GM12801 (cell line): ENCODE measurements at regions not wholly inside any gene's neighbourhood (a gene's known extent, or its start where the extent isn't known, plus 50 kb on each side); places are given as distances from the start of the nearest gene placed in this dataset.

ENCODE experiments used
- TF ChIP-seq, protein P1 (sequence below): IDR thresholded peaks from one replicate; pipeline ENCODE4 v1.5.1; 2011; ENCODE audit warnings: control low read depth; ENCODE audit not compliant: insufficient read length; ENCODE audit errors: extremely low read depth

DNA sequence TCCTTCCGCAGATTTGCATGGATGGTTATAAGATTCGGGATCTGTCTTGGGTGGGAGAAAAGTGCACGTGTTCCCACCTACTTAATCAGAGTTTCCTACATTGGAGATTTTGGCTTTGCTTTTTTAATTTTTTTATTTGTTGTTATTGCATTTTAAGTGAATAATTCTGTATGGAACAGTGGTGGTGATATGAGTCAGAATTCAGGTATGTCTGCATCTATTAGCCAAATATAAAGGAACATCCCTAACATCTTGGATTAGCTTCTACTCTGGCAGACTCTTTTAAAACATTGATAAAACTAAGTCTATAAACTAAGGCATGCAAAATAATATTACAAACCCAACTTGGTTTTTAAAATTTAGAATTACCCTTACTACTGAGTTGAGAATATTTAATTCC lies 659.8 kb upstream of the EPHA5 start:
- TF ChIP-seq, protein P1, sequence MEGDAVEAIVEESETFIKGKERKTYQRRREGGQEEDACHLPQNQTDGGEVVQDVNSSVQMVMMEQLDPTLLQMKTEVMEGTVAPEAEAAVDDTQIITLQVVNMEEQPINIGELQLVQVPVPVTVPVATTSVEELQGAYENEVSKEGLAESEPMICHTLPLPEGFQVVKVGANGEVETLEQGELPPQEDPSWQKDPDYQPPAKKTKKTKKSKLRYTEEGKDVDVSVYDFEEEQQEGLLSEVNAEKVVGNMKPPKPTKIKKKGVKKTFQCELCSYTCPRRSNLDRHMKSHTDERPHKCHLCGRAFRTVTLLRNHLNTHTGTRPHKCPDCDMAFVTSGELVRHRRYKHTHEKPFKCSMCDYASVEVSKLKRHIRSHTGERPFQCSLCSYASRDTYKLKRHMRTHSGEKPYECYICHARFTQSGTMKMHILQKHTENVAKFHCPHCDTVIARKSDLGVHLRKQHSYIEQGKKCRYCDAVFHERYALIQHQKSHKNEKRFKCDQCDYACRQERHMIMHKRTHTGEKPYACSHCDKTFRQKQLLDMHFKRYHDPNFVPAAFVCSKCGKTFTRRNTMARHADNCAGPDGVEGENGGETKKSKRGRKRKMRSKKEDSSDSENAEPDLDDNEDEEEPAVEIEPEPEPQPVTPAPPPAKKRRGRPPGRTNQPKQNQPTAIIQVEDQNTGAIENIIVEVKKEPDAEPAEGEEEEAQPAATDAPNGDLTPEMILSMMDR = no peak

DNA sequence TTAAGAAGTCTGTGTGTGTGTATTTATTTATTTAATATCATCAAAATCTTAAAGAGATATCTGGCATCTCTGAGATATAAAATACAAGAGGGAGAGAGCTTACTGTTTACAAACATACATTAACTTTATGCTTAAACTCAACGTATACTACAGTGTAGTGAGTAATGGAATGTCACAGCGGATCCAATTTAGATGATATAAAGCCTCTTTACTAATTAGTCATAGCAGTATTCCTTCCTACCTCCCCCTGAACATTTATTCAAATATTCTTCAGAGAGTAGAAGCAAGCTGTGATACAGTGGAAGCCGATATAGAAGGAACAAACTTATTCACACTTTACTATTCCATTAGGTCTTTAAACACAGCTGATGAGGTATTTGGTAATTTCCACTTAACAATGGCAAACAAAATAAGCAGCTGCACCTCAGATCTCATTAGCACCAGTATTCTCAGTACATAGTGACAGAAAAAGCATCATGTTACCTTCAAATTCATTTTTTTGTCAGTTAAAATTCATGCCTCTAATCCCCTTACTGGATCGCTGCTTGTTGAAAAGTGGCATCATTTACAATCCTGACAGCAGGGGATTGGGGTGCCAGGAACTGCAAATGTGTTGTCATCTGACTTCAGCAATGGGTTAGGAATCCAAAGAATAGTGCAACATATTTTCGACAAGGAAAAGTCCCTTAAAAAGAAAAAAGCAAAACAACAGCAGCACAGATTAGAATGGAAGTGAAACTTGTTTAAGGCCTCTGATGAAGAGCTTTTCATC lies 658.7 kb upstream of the EPHA5 start:
- TF ChIP-seq, protein P1 = no peak

DNA sequence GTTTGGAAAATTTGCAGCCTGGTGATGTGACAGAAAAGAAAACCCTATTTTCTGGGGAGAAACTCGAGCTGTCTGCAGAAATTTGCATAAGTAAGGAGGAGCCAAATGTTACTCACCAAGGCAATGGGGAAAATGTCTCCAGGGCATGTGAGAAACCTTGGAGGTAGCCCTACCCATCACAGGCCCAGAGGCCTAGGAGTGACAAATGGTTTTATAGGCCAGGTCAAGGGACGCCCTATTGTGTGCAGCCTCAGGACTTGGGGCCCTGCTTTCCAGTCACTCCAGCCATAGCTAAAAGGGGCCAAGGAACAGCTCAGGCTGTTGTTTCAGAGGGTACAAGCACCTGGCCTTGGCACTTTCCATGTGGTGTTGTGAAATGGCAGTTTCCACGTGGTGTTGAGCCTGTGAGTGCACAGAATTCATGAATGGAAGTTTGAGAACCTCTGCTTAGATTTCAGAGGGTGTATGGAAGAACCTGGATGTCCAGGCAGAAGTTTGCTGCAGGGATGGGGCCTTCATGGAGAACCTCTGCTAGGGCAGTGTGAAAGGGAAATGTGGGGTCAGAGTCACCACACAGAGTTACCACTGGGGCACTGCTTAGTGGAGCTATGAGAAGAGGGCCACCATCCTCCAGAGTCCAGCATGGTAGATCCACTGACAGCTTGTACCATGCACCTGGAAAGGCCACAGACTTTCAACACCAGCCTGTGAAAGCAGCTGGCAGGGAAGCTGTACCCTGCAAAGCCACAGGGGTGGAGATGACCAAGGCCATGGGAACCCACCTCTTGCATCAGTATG lies 637.6 kb upstream of the EPHA5 start:
- TF ChIP-seq, protein P1 = no peak

DNA sequence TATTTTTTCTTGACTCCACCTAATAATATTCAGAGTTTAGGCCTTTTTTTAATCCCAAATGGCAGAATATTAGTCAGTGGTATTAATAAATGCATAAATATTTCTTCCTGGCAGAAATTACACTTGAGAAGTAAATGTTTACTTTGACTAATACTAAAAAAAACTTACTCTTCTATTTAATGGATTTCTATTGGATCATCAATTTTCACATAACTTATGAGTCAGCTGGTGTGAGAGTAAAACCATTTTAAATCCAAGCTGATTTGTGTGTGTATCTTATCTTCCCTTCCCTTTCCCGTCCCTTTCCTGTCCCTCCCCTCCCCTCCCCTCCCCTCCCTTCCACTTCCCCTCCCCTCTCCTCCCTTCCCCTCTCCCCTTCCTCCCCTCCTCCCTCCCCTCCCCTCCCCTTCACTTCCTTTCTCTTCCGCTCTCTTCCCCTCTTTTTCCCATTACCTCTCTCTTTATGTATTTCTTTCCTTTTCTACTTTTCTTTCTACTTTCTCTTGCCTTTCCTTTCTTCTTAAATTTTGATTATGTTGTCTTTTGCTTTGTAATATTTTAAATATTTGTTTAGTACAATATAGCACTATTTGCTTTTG lies 630.1 kb upstream of the EPHA5 start:
- TF ChIP-seq, protein P1 = no peak

DNA sequence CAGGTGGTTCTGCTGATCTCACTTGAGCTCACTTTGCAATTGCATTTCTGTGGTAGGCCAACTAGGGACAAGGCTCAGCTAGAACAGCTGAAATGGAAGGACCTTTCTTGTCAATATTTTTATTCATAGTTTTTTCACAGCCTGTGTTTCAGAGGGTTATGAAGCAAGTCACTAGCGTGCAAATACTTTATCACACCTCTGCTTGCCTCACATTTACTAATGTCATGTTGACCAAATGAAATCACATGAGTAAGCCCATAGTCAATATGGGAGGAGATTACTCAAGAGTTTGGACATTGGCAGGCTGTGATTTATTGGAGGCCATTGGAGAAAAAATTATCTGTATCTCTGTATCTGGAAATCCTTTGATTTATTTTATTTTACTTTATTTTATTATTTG lies 628.3 kb upstream of the EPHA5 start:
- TF ChIP-seq, protein P1 = no peak

DNA sequence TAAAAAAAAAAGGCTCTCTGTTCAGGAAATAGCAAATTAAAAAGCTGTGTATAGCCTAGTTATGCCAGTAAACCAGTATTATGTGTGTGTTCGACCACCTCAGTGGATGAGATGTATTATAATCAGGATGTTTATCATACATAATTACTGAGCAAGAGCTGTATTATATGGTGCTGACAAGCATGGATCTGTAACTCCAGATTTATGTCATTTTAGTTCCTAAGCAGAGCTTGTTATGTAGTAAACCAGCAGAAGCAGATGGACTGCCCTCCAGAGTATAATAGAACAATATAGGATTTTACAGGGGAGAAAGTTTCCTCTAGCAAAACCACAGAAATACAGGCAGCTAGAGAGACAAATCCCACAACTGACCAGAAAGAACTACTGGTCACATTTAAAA lies 627.4 kb upstream of the EPHA5 start:
- TF ChIP-seq, protein P1 = no peak

DNA sequence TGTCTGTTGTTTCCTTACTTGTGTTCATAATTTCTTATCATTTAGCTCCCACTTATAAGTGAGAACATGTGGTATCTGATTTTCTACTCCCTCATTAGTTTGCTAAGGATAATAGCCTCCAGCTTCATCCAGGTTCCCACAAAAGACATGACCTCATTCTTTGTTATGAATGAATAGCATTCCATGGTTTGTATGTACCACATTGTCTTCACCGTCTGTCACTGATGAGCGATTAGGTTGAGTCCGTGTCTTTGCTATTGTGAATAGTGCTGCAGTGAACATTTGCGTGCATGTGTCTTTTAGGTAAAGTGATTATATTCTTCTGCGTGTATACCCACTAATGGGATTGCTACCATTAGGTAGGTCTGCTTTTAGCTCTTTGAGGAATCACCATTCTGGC lies 624.3 kb upstream of the EPHA5 start:
- TF ChIP-seq, protein P1 = no peak
